CD14-positive monocyte (primary cell): ENCODE measurements at regions not wholly inside any gene's neighbourhood (a gene's known extent, or its start where the extent isn't known, plus 50 kb on each side); places are given as distances from the start of the nearest gene placed in this dataset.

Experiments used
- DNase-seq, 3 donors: peaks; one replicate each; pipeline ENCODE4 v3.0.0-alpha.2; 2011 to 2022
- H2AFZ ChIP-seq: 2 replicates; pipeline ENCODE4 v1.6.0; 2012; ENCODE audit warnings: mild to moderate bottlenecking, low read depth, low read length, inconsistent platforms; ENCODE audit not compliant: insufficient read depth, poor library complexity, severe bottlenecking
- H3K27ac ChIP-seq, 2 donors: 1 replicate in 1 of 2; 2 replicates in 1 of 2; pipeline ENCODE4 v1.5.1; 2012 to 2013; ENCODE audit warnings: low read length in 2 of 2, control low read depth in 1 of 2, inconsistent platforms in 1 of 2, low read depth in 1 of 2, mild to moderate bottlenecking in 1 of 2
- H3K27me3 ChIP-seq, 2 donors: one replicate each; pipeline versions ENCODE4 v1.6.0 to v1.6.1; 2011 to 2013; ENCODE audit warnings: low read length in 2 of 2; ENCODE audit not compliant: control insufficient read depth in 2 of 2, insufficient read depth in 2 of 2
- H3K36me3 ChIP-seq, 2 donors: replicated peaks in 1 of 2; 1 replicate in 1 of 2; 2 replicates in 1 of 2; pipeline versions ENCODE4 v1.5.1 to v1.6.1; 2012 to 2013; ENCODE audit warnings: low read length in 2 of 2, control low read depth in 1 of 2, inconsistent platforms in 1 of 2, mild to moderate bottlenecking in 1 of 2; ENCODE audit not compliant: insufficient read depth in 2 of 2, control insufficient read depth in 1 of 2
- H3K4me1 ChIP-seq, 2 donors: 1 replicate in 1 of 2; 2 replicates in 1 of 2; pipeline versions ENCODE4 v1.5.1 to v1.6.1; 2012 to 2013; ENCODE audit warnings: low read length in 2 of 2, control low read depth in 1 of 2, inconsistent platforms in 1 of 2, mild to moderate bottlenecking in 1 of 2, moderate library complexity in 1 of 2; ENCODE audit not compliant: insufficient read depth in 2 of 2, control insufficient read depth in 1 of 2
- H3K4me2 ChIP-seq: replicated peaks from 2 replicates; pipeline ENCODE3; 2012; ENCODE audit warnings: low read length, moderate library complexity, mild to moderate bottlenecking; ENCODE audit not compliant: poor library complexity, severe bottlenecking; ENCODE audit errors: extremely low read depth
- H3K4me3 ChIP-seq, 3 experiments: fragments of 200-600 bp in 1 of 3; sonication (generic) in 1 of 3; replicated peaks in 1 of 3; 1 replicate in 2 of 3; 2 replicates in 1 of 3; pipeline ENCODE4 v1.5.1; 2011 to 2013; ENCODE audit warnings: low read length in 3 of 3, mild to moderate bottlenecking in 3 of 3, control low read depth in 2 of 3, low read depth in 2 of 3, inconsistent platforms in 1 of 3, moderate library complexity in 1 of 3
- H3K79me2 ChIP-seq: 2 replicates; pipeline ENCODE4 v1.6.0; 2012; ENCODE audit warnings: mild to moderate bottlenecking, control low read depth, inconsistent platforms, low read length, moderate library complexity; ENCODE audit not compliant: insufficient read depth
- H3K9ac ChIP-seq: 2 replicates; pipeline ENCODE4 v1.6.0; 2017; ENCODE audit warnings: low read length, mild to moderate bottlenecking; ENCODE audit not compliant: insufficient read depth, poor library complexity, severe bottlenecking
- H3K9me3 ChIP-seq, 2 donors: replicated peaks in 1 of 2; 1 replicate in 1 of 2; 2 replicates in 1 of 2; pipeline versions ENCODE4 v1.5.1 to v1.6.1; 2012 to 2013; ENCODE audit warnings: low read length in 2 of 2, control low read depth in 1 of 2; ENCODE audit not compliant: control insufficient read depth in 1 of 2, insufficient read depth in 1 of 2
- H4K20me1 ChIP-seq: 2 replicates; pipeline ENCODE4 v1.6.0; 2012; ENCODE audit warnings: mild to moderate bottlenecking, low read length, control low read depth, moderate library complexity; ENCODE audit not compliant: insufficient read depth
- H3K27ac Mint-ChIP-seq, 7 donors: one replicate each; pipeline ENCODE4 v1.8.0; 2020; ENCODE audit warnings: mild to moderate bottlenecking in 7 of 7, mixed read lengths in 7 of 7, moderate library complexity in 6 of 7, inconsistent platforms in 2 of 7
- H3K27me3 Mint-ChIP-seq, 3 donors: one replicate each; pipeline ENCODE4 v1.8.0; 2021 to 2022; ENCODE audit warnings: low read depth in 3 of 3, mild to moderate bottlenecking in 3 of 3, mixed read lengths in 3 of 3, moderate library complexity in 3 of 3, inconsistent platforms in 1 of 3
- H3K36me3 Mint-ChIP-seq, 2 donors: one replicate each; pipeline ENCODE4 v1.8.0; 2020; ENCODE audit warnings: mixed read lengths in 2 of 2, inconsistent platforms in 1 of 2, mild to moderate bottlenecking in 1 of 2
- H3K4me1 Mint-ChIP-seq: one replicate; pipeline ENCODE4 v1.8.0; 2020; ENCODE audit warnings: mild to moderate bottlenecking, mixed read lengths
- H3K4me3 Mint-ChIP-seq, 2 donors: one replicate each; pipeline ENCODE4 v1.8.0; 2020; ENCODE audit warnings: mild to moderate bottlenecking in 2 of 2, mixed read lengths in 2 of 2, moderate library complexity in 1 of 2
- H3K9me3 Mint-ChIP-seq, 7 donors: one replicate each; pipeline ENCODE4 v1.8.0; 2020 to 2022; ENCODE audit warnings: mixed read lengths in 7 of 7, mild to moderate bottlenecking in 6 of 7, moderate library complexity in 6 of 7, inconsistent platforms in 2 of 7
- WGBS: methylation state at CpG from one replicate; pipeline ENCODE4 v1.1.5; 2013; ENCODE audit warnings: missing lambda C conversion rate; ENCODE audit not compliant: insufficient coverage; 5-methylcytosine and 5-hydroxymethylcytosine counted together
- intact Hi-C, 2 donors: fragments of 100-400 bp; cut with micrococcal nuclease; formaldehyde crosslinking; loops; one replicate each; pipeline versions ENCODE4 v1.15.0 to v1.15.1; 2023
- TF ChIP-seq, protein P1 (sequence below): fragments of 200-600 bp; IDR thresholded peaks from one replicate; pipeline ENCODE4 v1.8.0; 2022; ENCODE audit warnings: antibody characterized with exemption, mild to moderate bottlenecking

DNA sequence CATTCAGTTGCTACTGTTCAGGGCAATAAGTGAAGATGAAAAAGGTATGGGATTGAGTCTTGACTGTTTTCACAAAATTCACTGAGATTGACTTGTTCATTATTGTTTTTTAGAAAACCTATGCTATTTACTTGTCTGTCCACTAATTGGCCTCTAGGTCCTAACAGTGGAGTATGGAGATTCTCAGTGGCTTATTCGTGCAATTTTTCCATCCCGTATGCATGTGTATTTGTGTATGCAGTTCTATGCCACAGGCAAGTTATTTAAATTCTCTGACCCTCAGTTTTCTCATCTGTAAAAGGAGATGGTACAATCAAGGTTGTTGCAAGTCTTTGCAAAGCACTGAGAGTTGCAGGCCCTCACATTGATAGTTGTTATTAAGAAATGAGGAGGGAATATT is 151.0 kb downstream of the BBOX1 start:
- H3K4me2 ChIP-seq: no peak overlapping the region
- H3K9me3 Mint-ChIP-seq: peaks cover 0 to 1% (median 0%) of the 10 kb centered on the region in 7 donors
- H3K9me3 ChIP-seq: no peaks in the 10 kb centered on the region
- H3K27ac Mint-ChIP-seq: no peak overlapping the region
- peaks cover 2 to 6% of the 10 kb centered on the region in 2 donors for H3K27me3 ChIP-seq
- TF ChIP-seq, protein P1, sequence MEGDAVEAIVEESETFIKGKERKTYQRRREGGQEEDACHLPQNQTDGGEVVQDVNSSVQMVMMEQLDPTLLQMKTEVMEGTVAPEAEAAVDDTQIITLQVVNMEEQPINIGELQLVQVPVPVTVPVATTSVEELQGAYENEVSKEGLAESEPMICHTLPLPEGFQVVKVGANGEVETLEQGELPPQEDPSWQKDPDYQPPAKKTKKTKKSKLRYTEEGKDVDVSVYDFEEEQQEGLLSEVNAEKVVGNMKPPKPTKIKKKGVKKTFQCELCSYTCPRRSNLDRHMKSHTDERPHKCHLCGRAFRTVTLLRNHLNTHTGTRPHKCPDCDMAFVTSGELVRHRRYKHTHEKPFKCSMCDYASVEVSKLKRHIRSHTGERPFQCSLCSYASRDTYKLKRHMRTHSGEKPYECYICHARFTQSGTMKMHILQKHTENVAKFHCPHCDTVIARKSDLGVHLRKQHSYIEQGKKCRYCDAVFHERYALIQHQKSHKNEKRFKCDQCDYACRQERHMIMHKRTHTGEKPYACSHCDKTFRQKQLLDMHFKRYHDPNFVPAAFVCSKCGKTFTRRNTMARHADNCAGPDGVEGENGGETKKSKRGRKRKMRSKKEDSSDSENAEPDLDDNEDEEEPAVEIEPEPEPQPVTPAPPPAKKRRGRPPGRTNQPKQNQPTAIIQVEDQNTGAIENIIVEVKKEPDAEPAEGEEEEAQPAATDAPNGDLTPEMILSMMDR: no peak
- H3K9ac ChIP-seq: no peak overlapping the region
- no peak overlapping the region for H3K4me3 Mint-ChIP-seq
- no CpG with 5 or more reads among the region's 2 CpGs for WGBS
- H3K27ac ChIP-seq: no peak overlapping the region
- H3K4me1 Mint-ChIP-seq: no peaks in the 10 kb centered on the region
- intact Hi-C loops: no loop called here
- H3K4me3 ChIP-seq: no peak overlapping the region
- no peaks in the 10 kb centered on the region for H3K36me3 Mint-ChIP-seq
- H3K79me2 ChIP-seq: no peaks in the 10 kb centered on the region
- peaks cover 8 to 12% (median 9%) of the 10 kb centered on the region in 3 donors for H3K27me3 Mint-ChIP-seq
- no peaks in the 10 kb centered on the region for H3K36me3 ChIP-seq
- H4K20me1 ChIP-seq: no peaks in the 10 kb centered on the region
- no peak for DNase-seq
- no peaks in the 10 kb centered on the region for H3K4me1 ChIP-seq
- H2AFZ ChIP-seq: no peak overlapping the region

DNA sequence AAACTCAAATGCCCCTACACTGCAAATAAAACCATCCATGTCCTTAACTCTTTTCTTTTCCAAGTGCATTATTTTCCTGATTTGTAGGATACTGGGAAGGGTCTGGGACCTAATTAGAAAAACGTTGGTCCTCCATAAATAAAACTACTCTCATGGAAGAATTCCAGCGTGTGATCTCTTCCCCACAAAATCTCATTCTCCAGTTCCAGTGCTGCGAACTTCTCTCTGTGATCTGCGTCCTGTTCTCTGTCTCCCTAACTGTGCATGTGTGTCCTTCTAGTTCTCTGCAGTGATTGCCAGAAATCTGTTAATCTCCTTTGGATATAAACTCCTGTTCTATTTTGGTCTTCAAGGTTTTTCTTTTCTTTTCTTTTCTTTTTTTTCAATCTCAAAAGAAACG is 148.1 kb downstream of the BBOX1 start:
- no peak for DNase-seq
- Histone ChIP-seq H3K36me3 (no peaks in the 10 kb centered on the region), H3K4me3 (no peak overlapping the region), H3K9ac (no peak overlapping the region), H4K20me1 (no peaks in the 10 kb centered on the region), H3K4me2 (no peak overlapping the region), H3K27ac (no peak overlapping the region), H2AFZ (no peak overlapping the region), H3K27me3 (peaks cover 2 to 6% of the 10 kb centered on the region in 2 donors), H3K9me3 (no peaks in the 10 kb centered on the region), H3K79me2 (no peaks in the 10 kb centered on the region), H3K4me1 (no peaks in the 10 kb centered on the region)
- intact Hi-C loops: loop anchor here in 1 of 2 donors (10.0 kb wide), 1 partner anchor 296 kb away; no protein-coding TSS in a partner anchor
- Mint-ChIP-seq H3K27ac (no peak overlapping the region), H3K36me3 (no peaks in the 10 kb centered on the region), H3K9me3 (peaks cover 0 to 1% (median 0%) of the 10 kb centered on the region in 7 donors), H3K4me3 (peak overlapping the region in 1 of 2 donors; percentile 22), H3K27me3 (peaks cover 8 to 12% (median 9%) of the 10 kb centered on the region in 3 donors), H3K4me1 (no peaks in the 10 kb centered on the region)
- TF ChIP-seq, protein P1: no peak
- no CpG with 5 or more reads among the region's 5 CpGs for WGBS
